ENCODE measurements at regions not wholly inside any gene's neighbourhood (a gene's known extent, or its start where the extent isn't known, plus 50 kb on each side); places are given as distances from the start of the nearest gene placed in this dataset.

GRCh38 chr12:14156606-14157005, 175.2 kb upstream of the GRIN2B start:
- ATAC-seq (no peak), DNase-seq (ENCODE audit: low spot score) (no peak)
- CTCF ChIA-PET, result no interaction called here
- Mint-ChIP-seq H3K27ac (no peak overlapping the region), H3K9me3 (peaks cover 11% of the 10 kb centered on the region), H3K4me1 (peaks cover 13% of the 10 kb centered on the region), H3K36me3 (no peaks in the 10 kb centered on the region), H3K4me3 (no peak overlapping the region), H3K27me3 (ENCODE audit: low read depth) (no peaks in the 10 kb centered on the region)
- POLR2A ChIA-PET, result no interaction called here
- TF ChIP-seq ZNF232 (CRISPR knock-in tag; IDR thresholded peaks at IDR 0.05), result no peak
- no peak for TF ChIP-seq E2F5 (CRISPR knock-in tag; IDR thresholded peaks at IDR 0.05)
- TF ChIP-seq PRDM15 (CRISPR knock-in tag; IDR thresholded peaks at IDR 0.05), result no peak
- no peak for TF ChIP-seq CREM (CRISPR knock-in tag; IDR thresholded peaks at IDR 0.05)
- no peak for TF ChIP-seq AFF4 (CRISPR knock-in tag; IDR thresholded peaks at IDR 0.05; ENCODE audit: borderline replicate concordance)
- TF ChIP-seq SMAD4 (CRISPR knock-in tag; IDR thresholded peaks at IDR 0.05), result no peak
- TF ChIP-seq ZNF396 (CRISPR knock-in tag; IDR thresholded peaks at IDR 0.05; ENCODE audit: borderline replicate concordance), result no peak
- TF ChIP-seq JUN (CRISPR knock-in tag; IDR thresholded peaks at IDR 0.05), result no peak
- TF ChIP-seq ZNF671 (CRISPR knock-in tag; IDR thresholded peaks at IDR 0.05), result no peak
- TF ChIP-seq FOXJ3 (CRISPR knock-in tag; IDR thresholded peaks at IDR 0.05; ENCODE audit: borderline replicate concordance), result no peak

GRCh38 chr12:14157088-14157747, 175.8 kb upstream of the GRIN2B start:
- H3K27ac Mint-ChIP-seq, result no peak overlapping the region
- no peak for TF ChIP-seq FOXP1 (CRISPR knock-in tag; IDR thresholded peaks at IDR 0.05; ENCODE audit: borderline replicate concordance)
- no peak for TF ChIP-seq PRRX2 (CRISPR knock-in tag; IDR thresholded peaks at IDR 0.05)
- no peak for TF ChIP-seq SOX15 (CRISPR knock-in tag; IDR thresholded peaks at IDR 0.05)
- no peak for TF ChIP-seq MYBL2 (CRISPR knock-in tag; IDR thresholded peaks at IDR 0.05)
- TF ChIP-seq NR1H2 (CRISPR knock-in tag; IDR thresholded peaks at IDR 0.05), result no peak
- no peak for TF ChIP-seq ZBTB43 (CRISPR knock-in tag; IDR thresholded peaks at IDR 0.05)
- TF ChIP-seq NR2C2 (CRISPR knock-in tag; IDR thresholded peaks at IDR 0.05), result no peak
- CTCF ChIA-PET, result no interaction called here

More at GRCh38 chr12:14157088-14157747, 175.8 kb upstream of the GRIN2B start:
- H3K9me3 Mint-ChIP-seq, result peaks cover 11% of the 10 kb centered on the region
- H3K4me3 Mint-ChIP-seq, result no peak overlapping the region
- H3K4me1 Mint-ChIP-seq, result peaks cover 7% of the 10 kb centered on the region
- DNase-seq (ENCODE audit: low spot score), result no peak
- no peaks in the 10 kb centered on the region for H3K27me3 Mint-ChIP-seq (ENCODE audit: low read depth)
- POLR2A ChIA-PET, result no interaction called here
- ATAC-seq, result no peak
- H3K36me3 Mint-ChIP-seq, result no peaks in the 10 kb centered on the region
